Left cardiac atrium (tissue), 4 donors: ENCODE measurements at regions not wholly inside any gene's neighbourhood (a gene's known extent, or its start where the extent isn't known, plus 50 kb on each side); places are given as distances from the start of the nearest gene placed in this dataset.

ENCODE experiments used
- ATAC-seq, 2 donors: fragments of 200-7000 bp; cut with Tn5 transposase; one replicate each; pipeline ENCODE4 v1.9.1; 2020; ENCODE audit warnings: mild to moderate bottlenecking in 2 of 2, moderate library complexity in 2 of 2
- DNase-seq: peaks from one replicate; pipeline ENCODE4 v3.0.0-alpha.2; 2020
- intact Hi-C, 2 donors: fragments of 100-400 bp; cut with DNase I; formaldehyde crosslinking; loops; one replicate each; pipeline versions ENCODE4 v1.14.1 to v1.15.1; 2022 to 2023
- donor health status: DM: no; HTN: yes; CAD: no.
- donor health status: DM: no; HTN: yes; CAD: no; lungs with severe emphysema.
- donor health status: DM: yes; HTN: yes; CAD: no.
- donor health status: Dilated cardiomyopathy.

GRCh38 chr17:73747221-73748002, 103.2 kb upstream of the SDK2 start:
- ATAC-seq = peak; percentile 44 to 70
- DNase-seq = no peak
- intact Hi-C loops = no loop called here

- intact Hi-C loops = no loop called here
- ATAC-seq (no peak), DNase-seq (no peak)
These were observed 104.3 kb upstream of the SDK2 start for GRCh38 chr17:73748508-73748907.

GRCh38 chr17:73749337-73749823, 105.1 kb upstream of the SDK2 start:
- DNase-seq (no peak), ATAC-seq (no peak)
- intact Hi-C loops = no loop called here

GRCh38 chr17:73749928-73750605, 105.8 kb upstream of the SDK2 start:
- no peak for DNase-seq
- intact Hi-C loops = no loop called here
- peak; percentile 31 to 66 for ATAC-seq

- no peak for DNase-seq
- intact Hi-C loops = no loop called here
These were observed 106.7 kb upstream of the SDK2 start for GRCh38 chr17:73750975-73751374.

GRCh38 chr17:73753751-73754496, 109.7 kb upstream of the SDK2 start:
- ATAC-seq (no peak), DNase-seq (no peak)
- intact Hi-C loops = no loop called here

More at GRCh38 chr17:73750975-73751374, 106.7 kb upstream of the SDK2 start:
- no peak for ATAC-seq

- intact Hi-C loops = no loop called here
- ATAC-seq (no peak), DNase-seq (no peak)
These were observed 110.7 kb upstream of the SDK2 start for GRCh38 chr17:73754886-73755400.

- ATAC-seq (peak in 1 of 2 donors; percentile 42), DNase-seq (no peak)
- intact Hi-C loops = no loop called here
These were observed 113.2 kb upstream of the SDK2 start for GRCh38 chr17:73757420-73757819.

- intact Hi-C loops = no loop called here
- ATAC-seq (no peak), DNase-seq (no peak)
These were observed 114.0 kb upstream of the SDK2 start for GRCh38 chr17:73758245-73758644.

- no peak for ATAC-seq
- DNase-seq = no peak
- intact Hi-C loops = no loop called here
These were observed 115.1 kb upstream of the SDK2 start for GRCh38 chr17:73759324-73759723.

GRCh38 chr17:73759734-73760438, 115.6 kb upstream of the SDK2 start:
- intact Hi-C loops = no loop called here
- DNase-seq = no peak
- ATAC-seq = peak in 1 of 2 donors; percentile 7

GRCh38 chr17:73760439-73760758, 116.2 kb upstream of the SDK2 start:
- intact Hi-C loops = no loop called here
- DNase-seq = no peak
- ATAC-seq = no peak

- ATAC-seq (no peak), DNase-seq (peak; percentile 47)
- intact Hi-C loops = no loop called here
These were observed 121.7 kb upstream of the SDK2 start for GRCh38 chr17:73765824-73766563.

GRCh38 chr17:73767696-73768095, 123.5 kb upstream of the SDK2 start:
- ATAC-seq (no peak), DNase-seq (no peak)
- intact Hi-C loops = no loop called here

- ATAC-seq (no peak), DNase-seq (no peak)
- intact Hi-C loops = no loop called here
These were observed 124.4 kb upstream of the SDK2 start for GRCh38 chr17:73768691-73769090.

GRCh38 chr17:73769479-73769878, 125.2 kb upstream of the SDK2 start:
- intact Hi-C loops = no loop called here
- ATAC-seq (no peak), DNase-seq (no peak)

GRCh38 chr17:73770115-73770848, 126.0 kb upstream of the SDK2 start:
- intact Hi-C loops = no loop called here
- peak; percentile 92 to 93 for ATAC-seq
- DNase-seq = peak; percentile 88

- no peak for ATAC-seq
- DNase-seq = no peak
- intact Hi-C loops = no loop called here
These were observed 126.6 kb upstream of the SDK2 start for GRCh38 chr17:73770849-73771229.
